Osteocyte (in vitro differentiated cells): ENCODE measurements at regions not wholly inside any gene's neighbourhood (a gene's known extent, or its start where the extent isn't known, plus 50 kb on each side); places are given as distances from the start of the nearest gene placed in this dataset.

Experiments
- DNase-seq: peaks from one replicate; pipeline ENCODE4 v3.0.0; 2021; ENCODE audit warnings: mixed read lengths; ENCODE audit not compliant: unreplicated experiment; ENCODE audit errors: extremely low spot score
- H3K27ac Mint-ChIP-seq: one replicate; pipeline ENCODE4 v1.8.0; 2021; ENCODE audit warnings: mild to moderate bottlenecking, mixed read lengths; ENCODE audit not compliant: unreplicated experiment
- H3K27me3 Mint-ChIP-seq: one replicate; pipeline ENCODE4 v1.8.0; 2021; ENCODE audit warnings: mixed read lengths; ENCODE audit not compliant: unreplicated experiment
- H3K36me3 Mint-ChIP-seq: one replicate; pipeline ENCODE4 v1.8.0; 2021; ENCODE audit warnings: mixed read lengths; ENCODE audit not compliant: unreplicated experiment
- H3K4me1 Mint-ChIP-seq: one replicate; pipeline ENCODE4 v1.8.0; 2021; ENCODE audit warnings: mixed read lengths; ENCODE audit not compliant: unreplicated experiment
- H3K4me3 Mint-ChIP-seq: one replicate; pipeline ENCODE4 v1.8.0; 2021; ENCODE audit warnings: mild to moderate bottlenecking, moderate library complexity, mixed read lengths; ENCODE audit not compliant: unreplicated experiment
- H3K9me3 Mint-ChIP-seq: one replicate; pipeline ENCODE4 v1.8.0; 2021; ENCODE audit warnings: mixed read lengths; ENCODE audit not compliant: unreplicated experiment
- TF ChIP-seq, protein P1 (sequence below): fragments of 200-600 bp; sonication (generic); IDR thresholded peaks from 2 replicates; pipeline ENCODE4 v1.5.0; 2021; ENCODE audit warnings: antibody characterized with exemption, mild to moderate bottlenecking, moderate library complexity

DNA sequence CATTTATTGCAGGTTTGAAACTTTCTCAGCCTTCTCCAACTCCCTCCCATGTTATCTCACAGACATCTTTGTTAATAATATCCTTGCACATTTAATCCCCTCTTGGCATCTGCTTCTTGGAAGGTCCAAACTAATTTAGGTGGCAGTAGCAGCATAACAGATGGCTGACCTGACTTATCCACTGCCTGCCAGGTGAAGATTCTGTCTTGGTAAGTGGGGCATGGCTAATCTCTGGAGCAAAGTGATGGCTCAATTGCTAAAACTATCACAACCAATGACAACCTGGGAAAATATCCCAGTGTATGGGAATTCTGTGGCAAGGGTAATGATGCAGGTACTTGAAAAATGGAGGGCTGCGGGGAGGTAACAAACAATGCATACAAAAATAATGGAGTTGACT, 58.2 kb upstream of the ALG10B start:
- H3K27me3 Mint-ChIP-seq: no peaks in the 10 kb centered on the region
- no peak for DNase-seq
- H3K4me3 Mint-ChIP-seq: no peak overlapping the region
- H3K4me1 Mint-ChIP-seq: no peaks in the 10 kb centered on the region
- H3K9me3 Mint-ChIP-seq: peaks cover 67% of the 10 kb centered on the region
- H3K27ac Mint-ChIP-seq: no peak overlapping the region
- no peaks in the 10 kb centered on the region for H3K36me3 Mint-ChIP-seq
- TF ChIP-seq, protein P1, sequence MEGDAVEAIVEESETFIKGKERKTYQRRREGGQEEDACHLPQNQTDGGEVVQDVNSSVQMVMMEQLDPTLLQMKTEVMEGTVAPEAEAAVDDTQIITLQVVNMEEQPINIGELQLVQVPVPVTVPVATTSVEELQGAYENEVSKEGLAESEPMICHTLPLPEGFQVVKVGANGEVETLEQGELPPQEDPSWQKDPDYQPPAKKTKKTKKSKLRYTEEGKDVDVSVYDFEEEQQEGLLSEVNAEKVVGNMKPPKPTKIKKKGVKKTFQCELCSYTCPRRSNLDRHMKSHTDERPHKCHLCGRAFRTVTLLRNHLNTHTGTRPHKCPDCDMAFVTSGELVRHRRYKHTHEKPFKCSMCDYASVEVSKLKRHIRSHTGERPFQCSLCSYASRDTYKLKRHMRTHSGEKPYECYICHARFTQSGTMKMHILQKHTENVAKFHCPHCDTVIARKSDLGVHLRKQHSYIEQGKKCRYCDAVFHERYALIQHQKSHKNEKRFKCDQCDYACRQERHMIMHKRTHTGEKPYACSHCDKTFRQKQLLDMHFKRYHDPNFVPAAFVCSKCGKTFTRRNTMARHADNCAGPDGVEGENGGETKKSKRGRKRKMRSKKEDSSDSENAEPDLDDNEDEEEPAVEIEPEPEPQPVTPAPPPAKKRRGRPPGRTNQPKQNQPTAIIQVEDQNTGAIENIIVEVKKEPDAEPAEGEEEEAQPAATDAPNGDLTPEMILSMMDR: no peak
